ENCODE measurements at regions not wholly inside any gene's neighbourhood (a gene's known extent, or its start where the extent isn't known, plus 50 kb on each side); places are given as distances from the start of the nearest gene placed in this dataset.

- DNase-seq, result no peak
Measured at GRCh38 chr20:57843941-57844625, 134.3 kb upstream of the PMEPA1 start.

GRCh38 chr20:57842720-57843119 lies 132.9 kb upstream of the PMEPA1 start:
- intact Hi-C loops (cut with DNase I), result no loop called here
- no peak for DNase-seq
- no peaks in the 10 kb centered on the region for H3K36me3 ChIP-seq
- no peak overlapping the region for H3K27ac ChIP-seq
- H3K27me3 ChIP-seq (ENCODE audit: low read depth), result no peaks in the 10 kb centered on the region
- no peak overlapping the region for H3K4me3 ChIP-seq
- ATAC-seq, result no peak
- no peaks in the 10 kb centered on the region for H3K4me1 ChIP-seq
- no peak for TF ChIP-seq CTCF (IDR thresholded peaks at IDR 0.05)
- H3K9me3 ChIP-seq, result no peaks in the 10 kb centered on the region

More at GRCh38 chr20:57843941-57844625, 134.3 kb upstream of the PMEPA1 start:
- TF ChIP-seq CTCF (IDR thresholded peaks at IDR 0.05), result no peak
- no peaks in the 10 kb centered on the region for H3K4me1 ChIP-seq
- no peaks in the 10 kb centered on the region for H3K9me3 ChIP-seq
- no peaks in the 10 kb centered on the region for H3K27me3 ChIP-seq (ENCODE audit: low read depth)
- ATAC-seq, result no peak
- H3K27ac ChIP-seq, result no peak overlapping the region
- H3K4me3 ChIP-seq, result no peak overlapping the region
- no peaks in the 10 kb centered on the region for H3K36me3 ChIP-seq
- intact Hi-C loops (cut with DNase I), result no loop called here

- H3K4me1 ChIP-seq, result no peaks in the 10 kb centered on the region
- TF ChIP-seq CTCF (IDR thresholded peaks at IDR 0.05), result no peak
- no peak overlapping the region for H3K4me3 ChIP-seq
- no peak for ATAC-seq
- DNase-seq, result no peak
- H3K9me3 ChIP-seq, result no peaks in the 10 kb centered on the region
- intact Hi-C loops (cut with DNase I), result no loop called here
- no peaks in the 10 kb centered on the region for H3K27me3 ChIP-seq (ENCODE audit: low read depth)
- H3K36me3 ChIP-seq, result no peaks in the 10 kb centered on the region
- no peak overlapping the region for H3K27ac ChIP-seq
Measured at GRCh38 chr20:57841297-57841866, 131.6 kb upstream of the PMEPA1 start.

DNA sequence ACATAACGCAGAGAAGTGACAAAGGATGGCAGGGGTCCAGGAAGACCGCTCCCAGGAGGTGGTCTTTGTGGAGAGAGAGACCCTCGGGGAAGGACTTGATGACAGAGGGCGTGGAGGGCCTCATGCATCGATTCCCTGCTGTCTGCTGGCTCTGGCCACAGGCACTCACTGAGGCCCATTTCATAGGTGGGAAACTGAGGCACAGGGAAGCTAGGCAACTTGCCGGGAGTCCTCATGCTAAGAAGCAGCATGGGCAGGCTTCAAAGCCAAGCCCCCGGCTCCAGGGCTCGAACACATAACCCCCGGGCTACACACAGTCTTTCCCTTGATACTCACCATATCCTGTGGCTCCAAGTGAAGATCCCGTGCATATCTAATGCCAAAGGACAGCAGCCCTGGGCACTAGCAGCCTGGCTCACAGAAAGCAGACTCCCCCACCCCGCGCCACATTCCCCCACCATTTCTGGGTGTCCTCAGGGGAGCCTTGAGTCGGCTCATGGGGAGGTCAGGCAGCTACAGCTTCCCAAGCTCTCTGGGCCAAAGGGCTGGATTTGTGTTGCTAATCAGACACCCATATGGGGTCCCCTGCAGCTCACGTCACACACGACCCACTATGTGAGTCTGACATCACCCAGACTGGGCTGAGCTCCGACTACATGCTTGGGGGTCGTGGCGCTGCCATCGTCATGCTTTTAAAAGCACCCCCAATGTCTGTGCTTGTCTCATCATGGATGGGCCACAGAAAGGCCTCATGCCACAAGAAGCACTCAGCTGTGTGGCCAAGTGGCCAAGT lies 130.9 kb upstream of the PMEPA1 start:
- ATAC-seq (no peak), DNase-seq (no peak)
- no peaks in the 10 kb centered on the region for H3K27me3 ChIP-seq (ENCODE audit: low read depth)
- intact Hi-C loops (cut with DNase I), result no loop called here
- no peak overlapping the region for H3K4me3 ChIP-seq
- H3K4me1 ChIP-seq, result no peaks in the 10 kb centered on the region
- no peaks in the 10 kb centered on the region for H3K9me3 ChIP-seq
- no peak overlapping the region for H3K27ac ChIP-seq
- TF ChIP-seq CTCF (IDR thresholded peaks at IDR 0.05), result no peak
- H3K36me3 ChIP-seq, result no peaks in the 10 kb centered on the region

- Histone ChIP-seq H3K27me3 (ENCODE audit: low read depth) (no peaks in the 10 kb centered on the region), H3K4me1 (no peaks in the 10 kb centered on the region), H3K4me3 (no peak overlapping the region), H3K9me3 (no peaks in the 10 kb centered on the region), H3K36me3 (no peaks in the 10 kb centered on the region), H3K27ac (no peak overlapping the region)
- no peak for TF ChIP-seq CTCF (IDR thresholded peaks at IDR 0.05)
- DNase-seq (no peak), ATAC-seq (no peak)
- intact Hi-C loops (cut with DNase I), result no loop called here
Measured at GRCh38 chr20:57840066-57840465, 130.3 kb upstream of the PMEPA1 start.
